WTC11 (cell line): ENCODE measurements at regions not wholly inside any gene's neighbourhood (a gene's known extent, or its start where the extent isn't known, plus 50 kb on each side); places are given as distances from the start of the nearest gene placed in this dataset.

Experiments used
- ATAC-seq: fragments of 200-7000 bp; cut with Tn5 transposase; 2 replicates; pipeline ENCODE4 v1.10.0; 2021; ENCODE audit warnings: mild to moderate bottlenecking, moderate library complexity
- CTCF ChIA-PET: fragments of 300-600 bp; sonication (Branson Sonifier 250); formaldehyde crosslinking; loops from one replicate; lab custom pipeline; 2021; ENCODE audit warnings: antibody characterized with exemption; lab: Charles Lee
- POLR2A ChIA-PET: fragments of 350-600 bp; sonication (Branson Sonifier 250); formaldehyde crosslinking; loops from one replicate; lab custom pipeline; 2021; ENCODE audit warnings: antibody characterized with exemption; lab: Charles Lee
- DNase-seq: peaks from one replicate; pipeline ENCODE4 v3.0.0; 2021; ENCODE audit warnings: low spot score
- H3K27ac Mint-ChIP-seq: 2 replicates; pipeline ENCODE4 v1.8.0; 2021; ENCODE audit warnings: mixed read lengths
- H3K27me3 Mint-ChIP-seq: 2 replicates; pipeline ENCODE4 v1.8.0; 2021; ENCODE audit warnings: low read depth, mild to moderate bottlenecking, moderate library complexity, mixed read lengths
- H3K36me3 Mint-ChIP-seq: 2 replicates; pipeline ENCODE4 v1.8.0; 2021; ENCODE audit warnings: mixed read lengths
- H3K4me1 Mint-ChIP-seq: 2 replicates; pipeline ENCODE4 v1.8.0; 2022; ENCODE audit warnings: mixed read lengths
- H3K4me3 Mint-ChIP-seq: 2 replicates; pipeline ENCODE4 v1.8.0; 2021; ENCODE audit warnings: mild to moderate bottlenecking, moderate library complexity, mixed read lengths
- H3K9me3 Mint-ChIP-seq: 2 replicates; pipeline ENCODE4 v1.8.0; 2021; ENCODE audit warnings: mixed read lengths
- ATF2 ChIP-seq: sonication (generic); formaldehyde crosslinking; IDR thresholded peaks from 2 replicates; pipeline ENCODE4 v1.8.1; 2022; ENCODE audit warnings: low read depth, missing genetic modification reagents, borderline replicate concordance
- ATF6 ChIP-seq: sonication (generic); formaldehyde crosslinking; IDR thresholded peaks from 2 replicates; pipeline ENCODE4 v1.8.1; 2023; ENCODE audit warnings: mild to moderate bottlenecking, missing genetic modification reagents
- EMX1 ChIP-seq: fragments of 250-450 bp; sonication (Bioruptor Pico); IDR thresholded peaks from 2 replicates; pipeline ENCODE4 v1.8.0; 2021; ENCODE audit warnings: mild to moderate bottlenecking
- ESRRA ChIP-seq: sonication (generic); formaldehyde crosslinking; IDR thresholded peaks from 2 replicates; pipeline ENCODE4 v1.8.1; 2022; ENCODE audit warnings: mild to moderate bottlenecking, missing genetic modification reagents, borderline replicate concordance
- FOXJ3 ChIP-seq: sonication (generic); formaldehyde crosslinking; IDR thresholded peaks from 2 replicates; pipeline ENCODE4 v1.9.0; 2021; ENCODE audit warnings: missing genetic modification reagents, mild to moderate bottlenecking, borderline replicate concordance
- GABPB1 ChIP-seq: sonication (generic); formaldehyde crosslinking; IDR thresholded peaks from 2 replicates; pipeline ENCODE4 v1.8.1; 2023; ENCODE audit warnings: mild to moderate bottlenecking, missing genetic modification reagents
- MLX ChIP-seq: sonication (generic); formaldehyde crosslinking; IDR thresholded peaks from 2 replicates; pipeline ENCODE4 v1.8.1; 2023; ENCODE audit warnings: mild to moderate bottlenecking, missing genetic modification reagents, moderate library complexity
- NFYB ChIP-seq: sonication (generic); formaldehyde crosslinking; conservative IDR thresholded peaks from 2 replicates; pipeline ENCODE4 v1.8.0; 2022; ENCODE audit warnings: low read depth, missing genetic modification reagents
- PRDM15 ChIP-seq: sonication (generic); formaldehyde crosslinking; IDR thresholded peaks from 2 replicates; pipeline ENCODE4 v1.8.0; 2022; ENCODE audit warnings: missing genetic modification reagents
- PREB ChIP-seq: sonication (generic); formaldehyde crosslinking; IDR thresholded peaks from 2 replicates; pipeline ENCODE4 v1.8.1; 2022; ENCODE audit warnings: mild to moderate bottlenecking, missing genetic modification reagents, moderate library complexity, borderline replicate concordance
- ZBTB21 ChIP-seq: sonication (generic); formaldehyde crosslinking; IDR thresholded peaks from 2 replicates; pipeline ENCODE4 v1.8.1; 2023; ENCODE audit warnings: mild to moderate bottlenecking, missing genetic modification reagents, borderline replicate concordance
- ZNF138 ChIP-seq: sonication (generic); formaldehyde crosslinking; conservative IDR thresholded peaks from 2 replicates; pipeline ENCODE4 v1.8.1; 2022; ENCODE audit warnings: mild to moderate bottlenecking, moderate library complexity, missing genetic modification reagents
- ZNF532 ChIP-seq: fragments of 250-450 bp; sonication (Bioruptor Pico); IDR thresholded peaks from 2 replicates; pipeline ENCODE4 v1.9.0; 2021; ENCODE audit warnings: mild to moderate bottlenecking, borderline replicate concordance
- ZNF671 ChIP-seq: fragments of 250-450 bp; sonication (Bioruptor Pico); IDR thresholded peaks from 2 replicates; pipeline ENCODE4 v1.8.0; 2021; ENCODE audit warnings: mild to moderate bottlenecking

- Mint-ChIP-seq H3K4me1 (no peaks in the 10 kb centered on the region), H3K27me3 (no peaks in the 10 kb centered on the region; the same call in 1 of the 2 replicates), H3K4me3 (no peak overlapping the region), H3K9me3 (peaks cover 30% of the 10 kb centered on the region), H3K36me3 (peaks cover 8% of the 10 kb centered on the region), H3K27ac (no peak overlapping the region)
- TF ChIP-seq ZNF138 (no peak), PRDM15 (CRISPR knock-in tag) (no peak), EMX1 (CRISPR knock-in tag) (no peak), ESRRA (no peak), ZBTB21 (CRISPR knock-in tag) (no peak), ZNF671 (CRISPR knock-in tag) (no peak), MLX (CRISPR knock-in tag) (no peak)
- ATAC-seq (no peak), DNase-seq (no peak)
- POLR2A ChIA-PET, result no interaction called here
- CTCF ChIA-PET, result no interaction called here
Measured at GRCh38 chr2:147588191-147588590, 256.6 kb upstream of the ACVR2A start.

GRCh38 chr2:147578529-147578928 lies 266.3 kb upstream of the ACVR2A start:
- Mint-ChIP-seq H3K9me3 (peaks cover 11% of the 10 kb centered on the region), H3K4me3 (no peak overlapping the region), H3K27ac (no peak overlapping the region), H3K27me3 (no peaks in the 10 kb centered on the region), H3K4me1 (no peaks in the 10 kb centered on the region), H3K36me3 (no peaks in the 10 kb centered on the region)
- ChIA-PET CTCF (no interaction called here), POLR2A (no interaction called here)
- DNase-seq (no peak), ATAC-seq (no peak)
- TF ChIP-seq ZNF532 (no peak), GABPB1 (no peak), ATF2 (CRISPR knock-in tag) (no peak), NFYB (CRISPR knock-in tag) (no peak), FOXJ3 (CRISPR knock-in tag) (no peak), ATF6 (no peak), PRDM15 (CRISPR knock-in tag) (no peak), PREB (CRISPR knock-in tag) (no peak)
